ENCODE measurements at regions not wholly inside any gene's neighbourhood (a gene's known extent, or its start where the extent isn't known, plus 50 kb on each side); places are given as distances from the start of the nearest gene placed in this dataset.

- no peak overlapping the region for H3K4me3 Mint-ChIP-seq (ENCODE audit: unreplicated experiment)
- Histone ChIP-seq H3K27ac (ENCODE audit: low read depth, low read length) (no peak overlapping the region), H3K27me3 (ENCODE audit: insufficient read depth, low read length) (no peaks in the 10 kb centered on the region), H3K9ac (ENCODE audit: low read length) (no peak overlapping the region), H3K79me2 (ENCODE audit: insufficient read depth, low read length) (no peaks in the 10 kb centered on the region), H3K4me1 (ENCODE audit: insufficient read depth, low read length) (no peaks in the 10 kb centered on the region), H2AFZ (ENCODE audit: low read depth, low read length) (no peak overlapping the region), H3K36me3 (ENCODE audit: insufficient read depth, low read length) (no peaks in the 10 kb centered on the region), H4K20me1 (ENCODE audit: insufficient read depth, low read length) (no peaks in the 10 kb centered on the region), H3K4me3 (ENCODE audit: insufficient read depth, low read depth, low read length) (no peak overlapping the region), H3K4me2 (ENCODE audit: low read length) (no peak overlapping the region), H3K9me3 (ENCODE audit: insufficient read depth, low read depth, low read length) (peaks cover 4% of the 10 kb centered on the region)
- no peak for TF ChIP-seq EZH2 (IDR thresholded peaks at IDR 0.05; ENCODE audit: insufficient read depth, low read length)
- TF ChIP-seq CTCF (IDR thresholded peaks at IDR 0.05; ENCODE audit: insufficient read depth, low read depth, low read length) = no peak
- H3K27ac Mint-ChIP-seq (ENCODE audit: unreplicated experiment) = no peak overlapping the region
- no peaks in the 10 kb centered on the region for H3K4me1 Mint-ChIP-seq (ENCODE audit: low read depth, unreplicated experiment)
- H3K27me3 Mint-ChIP-seq (ENCODE audit: low read depth, unreplicated experiment) = peaks cover 12% of the 10 kb centered on the region
- no peak for FAIRE-seq
- H3K36me3 Mint-ChIP-seq (ENCODE audit: low read depth, unreplicated experiment) = no peaks in the 10 kb centered on the region
- no peak for DNase-seq (ENCODE audit: low read depth)
- no peaks in the 10 kb centered on the region for H3K9me3 Mint-ChIP-seq (ENCODE audit: unreplicated experiment)
Measured at GRCh38 chr15:26298659-26299170, 435.6 kb upstream of the ATP10A start.

DNA sequence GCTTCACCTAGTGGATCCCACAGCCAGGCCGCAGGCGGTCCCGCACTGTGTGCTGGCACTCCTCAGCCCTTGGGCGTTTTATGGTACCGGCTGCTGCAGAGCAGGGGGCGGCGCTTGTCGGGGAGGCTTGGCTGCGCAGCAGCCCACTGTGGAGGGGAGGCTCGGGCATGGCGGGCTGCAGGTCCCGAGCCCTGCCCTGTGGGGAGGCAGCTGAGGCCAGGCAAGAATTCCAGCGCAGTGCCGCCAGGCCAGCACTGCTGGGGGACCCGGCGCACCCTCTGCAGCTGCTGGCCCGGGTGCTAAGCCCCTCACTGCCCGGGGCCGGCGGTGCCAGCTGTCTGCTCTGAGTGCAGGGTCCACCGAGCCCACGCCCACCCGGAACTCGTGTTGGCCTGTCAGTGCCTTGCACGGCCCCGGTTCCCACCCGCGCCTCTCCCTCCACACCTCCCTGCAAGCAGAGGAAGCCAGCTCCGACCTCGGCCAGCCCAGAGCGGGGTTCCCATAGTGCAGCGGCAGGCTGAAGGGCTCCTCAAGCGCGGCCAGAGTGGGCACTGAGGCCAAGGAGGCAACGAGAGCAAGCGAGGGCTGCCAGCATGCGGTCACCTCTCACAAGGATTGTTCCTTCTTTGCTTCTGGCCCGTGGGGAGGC lies 435.0 kb upstream of the ATP10A start:
- Mint-ChIP-seq H3K4me3 (ENCODE audit: unreplicated experiment) (no peak overlapping the region), H3K4me1 (ENCODE audit: low read depth, unreplicated experiment) (no peaks in the 10 kb centered on the region), H3K27ac (ENCODE audit: unreplicated experiment) (no peak overlapping the region), H3K36me3 (ENCODE audit: low read depth, unreplicated experiment) (no peaks in the 10 kb centered on the region), H3K9me3 (ENCODE audit: unreplicated experiment) (no peaks in the 10 kb centered on the region), H3K27me3 (ENCODE audit: low read depth, unreplicated experiment) (peaks cover 12% of the 10 kb centered on the region)
- TF ChIP-seq EZH2 (IDR thresholded peaks at IDR 0.05; ENCODE audit: insufficient read depth, low read length) (no peak), CTCF (IDR thresholded peaks at IDR 0.05; ENCODE audit: insufficient read depth, low read depth, low read length) (no peak)
- Histone ChIP-seq H3K27me3 (ENCODE audit: insufficient read depth, low read length) (no peaks in the 10 kb centered on the region), H3K36me3 (ENCODE audit: insufficient read depth, low read length) (no peaks in the 10 kb centered on the region), H3K9me3 (ENCODE audit: insufficient read depth, low read depth, low read length) (peaks cover 4% of the 10 kb centered on the region), H4K20me1 (ENCODE audit: insufficient read depth, low read length) (no peaks in the 10 kb centered on the region), H3K4me3 (ENCODE audit: insufficient read depth, low read depth, low read length) (no peak overlapping the region), H3K27ac (ENCODE audit: low read depth, low read length) (no peak overlapping the region), H3K4me2 (ENCODE audit: low read length) (no peak overlapping the region), H3K9ac (ENCODE audit: low read length) (no peak overlapping the region), H3K79me2 (ENCODE audit: insufficient read depth, low read length) (no peaks in the 10 kb centered on the region), H3K4me1 (ENCODE audit: insufficient read depth, low read length) (no peaks in the 10 kb centered on the region), H2AFZ (ENCODE audit: low read depth, low read length) (no peak overlapping the region)
- DNase-seq (ENCODE audit: low read depth) (no peak), FAIRE-seq (no peak)

All from astrocyte (in vitro differentiated cells and primary cell).